GM19240 (cell line): ENCODE measurements at regions not wholly inside any gene's neighbourhood (a gene's known extent, or its start where the extent isn't known, plus 50 kb on each side); places are given as distances from the start of the nearest gene placed in this dataset.
"Not testable (repeated sequence)": the region's sequence is repeated elsewhere in the genome, so short reads cannot be mapped to it uniquely, and the experiment has no call there.

Experiments
- DNase-seq: peaks from one replicate; pipeline ENCODE4 v3.0.0; 2011; ENCODE audit warnings: low spot score; ENCODE audit not compliant: insufficient read length

DNA sequence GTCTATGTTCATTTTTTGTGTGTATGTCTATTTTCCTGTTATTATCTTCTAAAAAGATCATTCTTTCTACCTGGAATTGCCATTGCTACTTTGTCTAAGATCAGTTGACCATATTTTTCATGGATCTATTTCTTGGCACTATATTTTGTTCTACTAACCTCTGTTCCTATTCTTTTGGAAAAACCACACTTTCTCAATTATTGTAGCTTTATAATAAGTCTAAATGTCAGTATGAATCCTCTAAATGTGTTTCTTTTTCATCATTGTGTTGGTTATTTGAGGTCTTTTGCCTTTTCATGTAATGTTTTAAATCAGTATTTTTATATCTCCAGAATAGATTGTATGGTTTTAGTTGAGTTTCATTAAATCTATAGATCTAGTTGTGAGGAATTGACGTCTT lies 798.3 kb downstream of the FAT4 start:
- DNase-seq: no peak

DNA sequence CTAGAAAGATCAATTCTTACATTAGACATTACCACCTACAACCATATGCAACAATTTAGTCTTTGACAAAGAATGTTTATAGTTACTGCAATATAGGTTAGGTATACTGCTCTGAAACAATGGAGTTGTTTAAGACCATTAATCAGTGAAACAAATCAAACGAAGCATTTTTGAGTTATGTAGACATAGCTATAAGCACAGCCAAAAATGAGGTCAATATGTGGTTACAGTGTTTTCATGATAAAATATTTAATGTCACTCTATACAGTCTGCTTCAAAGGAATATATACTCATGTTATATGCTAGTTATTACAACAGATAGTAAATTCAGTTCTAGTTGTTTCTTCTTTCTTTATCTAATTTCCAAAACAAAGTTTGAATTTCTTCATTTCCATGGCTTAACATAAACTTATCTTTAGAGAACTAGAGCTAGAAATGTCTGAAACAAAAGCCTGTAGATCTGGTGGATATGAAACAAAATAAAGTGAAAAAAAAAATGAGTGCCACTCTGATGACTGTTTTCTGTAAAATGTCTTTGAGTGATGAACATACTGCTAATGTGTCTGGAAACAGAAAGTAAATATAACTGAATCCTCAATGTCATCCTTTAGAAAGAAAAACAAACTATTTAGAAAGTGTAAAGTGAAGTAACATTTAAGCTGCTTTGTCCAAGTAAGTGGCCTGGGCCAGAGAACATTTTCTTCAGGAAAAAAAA lies 809.0 kb downstream of the FAT4 start:
- DNase-seq: no peak

DNA sequence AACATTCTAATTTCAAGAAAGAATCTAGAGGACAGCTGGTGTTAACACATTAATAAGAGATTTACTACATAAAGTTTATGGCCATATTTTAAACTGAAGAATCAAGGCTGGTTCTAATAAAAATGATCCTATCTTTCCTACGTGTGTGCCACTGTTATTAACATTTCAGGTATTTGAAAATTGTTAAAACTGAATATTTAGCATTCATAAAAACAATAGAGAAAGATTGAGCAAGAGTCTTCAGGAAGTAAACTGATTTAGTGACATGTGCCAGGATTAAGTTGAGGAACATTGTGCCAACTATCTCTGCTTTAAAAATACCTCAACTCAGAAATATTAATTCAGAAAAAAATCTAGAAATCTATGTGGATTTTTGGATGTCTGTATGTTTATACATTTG lies 810.1 kb downstream of the FAT4 start:
- no peak for DNase-seq

DNA sequence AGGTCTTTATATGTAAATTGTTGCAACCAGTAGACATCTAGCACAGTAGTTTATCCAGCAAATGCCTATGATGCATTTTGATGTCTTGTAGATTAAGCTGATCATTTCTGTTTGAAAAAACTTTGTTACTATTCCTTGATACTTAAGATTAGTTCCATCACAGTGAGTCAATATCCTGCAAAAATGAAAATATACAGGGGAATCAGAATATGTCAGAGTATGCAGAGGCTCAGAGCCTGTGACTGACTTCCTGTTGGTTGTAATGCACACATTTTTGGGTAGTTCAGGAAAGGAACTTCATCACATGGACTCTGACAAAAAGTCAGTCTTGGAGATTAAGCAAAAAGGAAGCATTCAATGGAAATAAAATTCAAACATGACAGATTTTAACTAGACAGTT lies 815.5 kb downstream of the FAT4 start:
- DNase-seq: no peak

GRCh38 chr4:126136922-126137781 lies 822.4 kb downstream of the FAT4 start:
- DNase-seq: no peak

GRCh38 chr4:126137782-126138170 lies 823.0 kb downstream of the FAT4 start:
- no peak for DNase-seq

- no peak for DNase-seq
Measured at GRCh38 chr4:126144543-126145237, 829.9 kb downstream of the FAT4 start.

GRCh38 chr4:126168484-126168883 lies 853.7 kb downstream of the FAT4 start:
- no peak for DNase-seq

- no peak for DNase-seq
Measured at GRCh38 chr4:126172126-126172525, 857.4 kb downstream of the FAT4 start.

DNA sequence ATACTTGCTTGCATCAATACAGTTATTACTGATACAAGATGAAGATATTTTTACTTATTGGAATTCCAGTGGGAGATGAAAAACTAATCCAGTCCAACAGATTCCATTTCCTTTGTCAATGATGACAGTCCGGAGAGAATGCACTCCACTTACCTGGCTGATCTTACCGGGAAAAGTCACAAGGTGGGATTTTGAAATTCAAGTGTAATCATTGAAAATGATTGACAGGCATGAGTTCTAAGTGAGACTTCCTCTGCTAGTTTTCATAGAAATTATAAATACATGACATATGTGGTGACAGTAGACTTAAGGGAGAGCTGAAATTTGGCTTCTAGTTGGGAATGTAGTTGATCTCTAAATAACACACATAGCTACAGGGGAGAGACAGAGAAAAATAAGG lies 859.9 kb downstream of the FAT4 start:
- DNase-seq: no peak

DNA sequence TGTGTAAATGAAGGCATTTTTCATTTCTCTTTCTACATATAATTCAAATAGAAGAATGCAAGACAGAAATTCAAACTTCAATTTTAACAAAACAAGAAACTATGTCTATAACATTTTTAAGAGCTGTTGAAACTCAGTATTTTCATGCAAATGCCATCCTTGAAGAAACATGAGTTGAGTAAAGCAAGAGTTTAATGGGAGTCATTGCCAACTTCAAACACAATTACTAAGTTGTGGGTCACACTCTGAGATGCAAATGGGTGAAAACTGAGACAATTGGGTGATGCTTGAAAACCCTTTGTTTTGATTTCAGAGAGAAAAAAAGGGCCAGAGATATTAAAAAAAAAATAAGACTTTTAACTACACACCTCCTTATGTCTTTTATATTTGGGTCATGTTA lies 865.9 kb downstream of the FAT4 start:
- no peak for DNase-seq

DNA sequence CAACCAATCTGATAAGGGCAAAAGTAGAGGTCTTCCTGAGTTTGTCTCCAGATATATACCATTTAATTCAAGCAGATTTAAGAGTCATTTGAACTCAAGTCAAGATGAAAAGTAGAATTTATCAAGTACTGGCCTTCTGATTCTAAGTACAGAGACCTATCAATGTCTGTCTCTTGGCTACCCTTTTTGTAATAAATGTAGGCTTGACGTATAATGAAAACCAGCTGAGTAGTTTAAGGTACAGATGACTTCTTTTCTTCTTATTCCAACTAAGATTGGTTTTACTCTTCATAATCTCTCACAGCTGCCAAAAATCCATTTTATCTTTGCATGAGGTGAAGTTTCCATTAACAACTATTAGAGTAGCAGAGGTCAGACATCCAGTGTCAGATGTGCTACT lies 867.6 kb downstream of the FAT4 start:
- no peak for DNase-seq

GRCh38 chr4:126182786-126183185 lies 868.0 kb downstream of the FAT4 start:
- no peak for DNase-seq

DNA sequence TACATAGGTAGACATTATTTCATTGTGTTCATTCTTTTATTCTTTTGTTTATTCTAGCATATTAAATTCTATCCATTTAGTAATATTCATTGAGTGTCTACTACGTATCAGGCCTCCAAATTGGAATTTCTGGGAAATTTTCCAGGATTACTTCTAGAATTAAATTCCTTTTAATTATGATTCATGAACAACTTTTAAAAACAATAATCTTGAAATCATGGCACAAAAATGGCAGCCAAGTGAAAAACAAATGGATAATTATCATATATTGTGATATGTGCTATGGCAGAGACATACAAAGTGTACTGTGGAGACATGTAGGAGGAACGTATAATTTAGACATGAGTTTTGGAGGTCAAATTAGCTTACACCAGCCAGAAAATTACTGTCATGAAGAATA lies 868.5 kb downstream of the FAT4 start:
- DNase-seq: no peak

- no peak for DNase-seq
Measured at GRCh38 chr4:126191536-126191935, 876.8 kb downstream of the FAT4 start.

- no peak for DNase-seq
Measured at GRCh38 chr4:126192506-126192905, 877.8 kb downstream of the FAT4 start.

- DNase-seq: not testable (repeated sequence)
Measured at GRCh38 chr4:126201251-126202138, 886.7 kb downstream of the FAT4 start.

- no peak for DNase-seq
Measured at GRCh38 chr4:126202226-126202625, 887.5 kb downstream of the FAT4 start.

DNA sequence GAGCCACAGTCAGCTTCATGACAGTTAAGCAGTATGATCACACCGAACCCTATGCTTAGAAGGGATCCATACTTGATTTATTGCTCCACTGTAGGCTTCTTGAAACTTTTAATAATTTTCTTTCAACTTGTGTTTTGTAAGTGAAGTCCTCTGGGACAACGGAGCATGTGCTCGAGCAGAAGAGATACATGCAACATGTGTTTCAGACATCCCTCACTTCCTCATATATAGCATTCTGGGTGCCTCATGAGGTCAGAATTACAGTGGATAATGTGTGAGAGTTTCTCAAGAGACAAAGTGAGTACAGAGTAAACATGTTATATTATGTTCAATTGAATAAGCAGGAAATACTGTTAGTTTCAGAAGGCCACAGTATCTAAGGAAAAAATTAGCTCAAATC lies 893.2 kb downstream of the FAT4 start:
- no peak for DNase-seq

DNA sequence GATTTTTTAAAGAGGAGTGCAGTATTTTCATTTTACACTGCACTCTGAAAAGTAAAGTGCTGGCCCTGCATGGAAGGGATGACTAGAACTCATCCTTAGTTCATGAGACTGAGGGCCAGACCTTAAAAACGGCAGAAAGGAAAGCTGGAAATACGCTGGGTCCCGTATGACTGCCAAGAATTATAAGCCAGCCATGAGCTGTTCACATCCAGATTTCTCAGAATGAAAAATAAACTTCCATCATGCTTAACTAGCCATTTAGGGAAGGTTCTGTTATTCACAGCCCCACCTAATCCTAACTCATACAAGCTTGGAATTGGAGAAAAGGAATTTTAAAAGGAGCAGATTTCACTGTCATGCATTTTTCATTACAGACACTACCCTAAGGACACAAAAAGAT lies 894.4 kb downstream of the FAT4 start:
- no peak for DNase-seq

GRCh38 chr4:126213996-126214395 lies 899.2 kb downstream of the FAT4 start:
- no peak for DNase-seq
